H1 (cell line): ENCODE measurements at regions not wholly inside any gene's neighbourhood (a gene's known extent, or its start where the extent isn't known, plus 50 kb on each side); places are given as distances from the start of the nearest gene placed in this dataset.

Experiments
- CTCF ChIA-PET: fragments of 300-600 bp; sonication (Branson Sonifier 250); formaldehyde crosslinking; loops from one replicate; lab custom pipeline; 2021; ENCODE audit not compliant: partially characterized antibody; lab: Charles Lee
- POLR2A ChIA-PET: fragments of 300-600 bp; sonication (Branson Sonifier 250); formaldehyde crosslinking; loops from one replicate; lab custom pipeline; 2021; ENCODE audit warnings: inconsistent platforms; ENCODE audit not compliant: partially characterized antibody; lab: Charles Lee
- DNase-seq, 2 experiments: peaks; one replicate each; pipeline versions ENCODE4 v3.0.0 to v3.0.0-alpha.2; 2010 to 2022; ENCODE audit warnings: low spot score in 2 of 2, low read depth in 1 of 2, mixed read lengths in 1 of 2
- FAIRE-seq: peaks from 2 replicates; lab custom pipeline; 2011; peaks lifted over from hg19 to GRCh38; lab: Jason Lieb, UNC
- H2AFZ ChIP-seq: 2 replicates; pipeline ENCODE4 v1.8.1; 2012; ENCODE audit warnings: low read length, inconsistent platforms
- H2AK5ac ChIP-seq: 2 replicates; pipeline ENCODE4 v1.6.1; 2013; ENCODE audit warnings: low read depth, low read length
- H2BK120ac ChIP-seq: replicated peaks from 2 replicates; pipeline ENCODE3; 2013; ENCODE audit warnings: low read depth, low read length, inconsistent platforms
- H2BK12ac ChIP-seq: 2 replicates; pipeline ENCODE4 v1.6.1; 2013; ENCODE audit warnings: low read depth, low read length
- H2BK15ac ChIP-seq: 2 replicates; pipeline ENCODE4 v1.6.1; 2013; ENCODE audit warnings: low read length
- H2BK20ac ChIP-seq: 2 replicates; pipeline ENCODE4 v1.6.1; 2013; ENCODE audit warnings: low read length
- H2BK5ac ChIP-seq: 2 replicates; pipeline ENCODE4 v1.6.1; 2013; ENCODE audit warnings: low read depth, low read length
- H3K14ac ChIP-seq: 2 replicates; pipeline ENCODE4 v1.6.1; 2013; ENCODE audit warnings: inconsistent platforms; ENCODE audit not compliant: insufficient read length
- H3K18ac ChIP-seq: 2 replicates; pipeline ENCODE4 v1.6.1; 2013; ENCODE audit warnings: low read length; ENCODE audit errors: extremely low read depth
- H3K23ac ChIP-seq: 2 replicates; pipeline ENCODE4 v1.6.1; 2013; ENCODE audit warnings: inconsistent platforms; ENCODE audit not compliant: insufficient read length
- H3K23me2 ChIP-seq: 2 replicates; pipeline ENCODE4 v1.6.1; 2013; ENCODE audit warnings: low read depth, low read length
- H3K27ac ChIP-seq: 2 replicates; pipeline ENCODE4 v1.6.1; 2011; ENCODE audit warnings: low read depth, low read length, inconsistent platforms
- H3K27me3 ChIP-seq, 4 experiments: replicated peaks in 1 of 4; 1 replicate in 1 of 4; 2 replicates in 3 of 4; pipeline versions ENCODE4 v1.6.1 to v1.8.1; 2011 to 2013; ENCODE audit warnings: low read length in 3 of 4, mild to moderate bottlenecking in 3 of 4, inconsistent platforms in 2 of 4, mixed read lengths in 2 of 4, moderate library complexity in 1 of 4; ENCODE audit not compliant: control insufficient read depth in 3 of 4, insufficient read depth in 3 of 4; ENCODE audit errors: extremely low read depth in 1 of 4
- H3K36me3 ChIP-seq, 4 experiments: 2 replicates each; pipeline versions ENCODE4 v1.6.1 to v1.8.1; 2011 to 2013; ENCODE audit warnings: mild to moderate bottlenecking in 4 of 4, low read length in 3 of 4, moderate library complexity in 2 of 4, control low read depth in 1 of 4, inconsistent platforms in 1 of 4; ENCODE audit not compliant: insufficient read depth in 4 of 4, control insufficient read depth in 2 of 4
- H3K4ac ChIP-seq: replicated peaks from 2 replicates; pipeline ENCODE3; 2013; ENCODE audit warnings: low read length, low read depth, mixed read lengths, inconsistent platforms; ENCODE audit not compliant: insufficient read length
- H3K4me1 ChIP-seq, 4 experiments: replicated peaks in 1 of 4; 1 replicate in 1 of 4; 2 replicates in 3 of 4; pipeline versions ENCODE4 v1.6.1 to v1.8.1; 2011 to 2013; ENCODE audit warnings: low read length in 3 of 4, inconsistent platforms in 2 of 4, mixed read lengths in 1 of 4; ENCODE audit not compliant: insufficient read depth in 4 of 4, control insufficient read depth in 3 of 4
- H3K4me2 ChIP-seq, 2 experiments: 2 replicates each; pipeline versions ENCODE4 v1.6.1 to v1.8.1; 2011 to 2013; ENCODE audit warnings: low read depth in 2 of 2, low read length in 2 of 2, control low read depth in 1 of 2, inconsistent platforms in 1 of 2, mild to moderate bottlenecking in 1 of 2; ENCODE audit not compliant: insufficient read depth in 1 of 2
- H3K4me3 ChIP-seq, 4 experiments: fragments of 200-600, 300-600 bp in 1 of 4; sonication (generic), shearing (Covaris generic), sonication (Bioruptor Twin) in 1 of 4; 2 replicates each; pipeline versions ENCODE4 v1.5.1 to v1.8.1; 2011 to 2016; ENCODE audit warnings: low read length in 4 of 4, low read depth in 3 of 4, control low read depth in 2 of 4, inconsistent platforms in 2 of 4, mild to moderate bottlenecking in 2 of 4, mixed read lengths in 1 of 4, moderate library complexity in 1 of 4; ENCODE audit not compliant: insufficient read depth in 2 of 4; ENCODE audit errors: extremely low read depth in 1 of 4
- H3K56ac ChIP-seq: replicated peaks from 2 replicates; pipeline ENCODE3; 2013; ENCODE audit warnings: low read depth, mild to moderate bottlenecking, mixed read lengths, low read length, inconsistent platforms; ENCODE audit not compliant: insufficient read length
- H3K79me1 ChIP-seq: 2 replicates; pipeline ENCODE4 v1.6.1; 2013; ENCODE audit warnings: low read depth, low read length, control low read depth
- H3K79me2 ChIP-seq, 2 experiments: 2 replicates each; pipeline versions ENCODE4 v1.6.1 to v1.8.1; 2012 to 2013; ENCODE audit warnings: low read length in 2 of 2, mild to moderate bottlenecking in 2 of 2, inconsistent platforms in 1 of 2; ENCODE audit not compliant: insufficient read depth in 2 of 2, control insufficient read depth in 1 of 2
- H3K9ac ChIP-seq, 4 experiments: replicated peaks in 1 of 4; 1 replicate in 1 of 4; 2 replicates in 3 of 4; pipeline versions ENCODE4 v1.6.1 to v1.8.1; 2011 to 2013; ENCODE audit warnings: low read depth in 3 of 4, low read length in 3 of 4, control low read depth in 2 of 4, mild to moderate bottlenecking in 2 of 4, moderate library complexity in 2 of 4, inconsistent platforms in 1 of 4; ENCODE audit errors: extremely low read depth in 1 of 4
- H3K9me3 ChIP-seq, 2 experiments: 2 replicates each; pipeline versions ENCODE4 v1.6.1 to v1.8.1; 2012 to 2013; ENCODE audit warnings: mild to moderate bottlenecking in 2 of 2, moderate library complexity in 2 of 2, control low read depth in 1 of 2, inconsistent platforms in 1 of 2, low read depth in 1 of 2, low read length in 1 of 2, mixed read lengths in 1 of 2; ENCODE audit not compliant: insufficient read depth in 2 of 2
- H4K20me1 ChIP-seq, 2 experiments: replicated peaks in 1 of 2; 2 replicates each; pipeline versions ENCODE3 to v1.8.1; 2011 to 2013; ENCODE audit warnings: inconsistent platforms in 2 of 2, low read length in 2 of 2, mild to moderate bottlenecking in 1 of 2; ENCODE audit not compliant: insufficient read depth in 2 of 2, control insufficient read depth in 1 of 2
- H4K5ac ChIP-seq: 2 replicates; pipeline ENCODE4 v1.6.1; 2013; ENCODE audit warnings: low read length, low read depth, mixed read lengths, inconsistent platforms; ENCODE audit not compliant: insufficient read length
- H4K8ac ChIP-seq: 2 replicates; pipeline ENCODE4 v1.8.0; 2013; ENCODE audit warnings: mild to moderate bottlenecking, moderate library complexity, low read length, inconsistent platforms; ENCODE audit not compliant: insufficient read depth; ENCODE audit errors: extremely low read depth
- H4K91ac ChIP-seq: replicated peaks from 2 replicates; pipeline ENCODE3; 2013; ENCODE audit warnings: low read length, mixed read lengths, inconsistent platforms; ENCODE audit not compliant: insufficient read length
- CBX5 ChIP-seq: fragments of 300-800, 300-1000 bp; sonication (generic); IDR thresholded peaks from 2 replicates; pipeline ENCODE4 v1.7.1; 2016; ENCODE audit warnings: antibody characterized with exemption, low read length, low read depth
- E2F6 ChIP-seq: IDR thresholded peaks from 2 replicates; pipeline ENCODE4 v1.6.1; 2012; ENCODE audit warnings: inconsistent platforms
- JUN ChIP-seq: IDR thresholded peaks from 2 replicates; pipeline ENCODE4 v1.6.1; 2011; ENCODE audit warnings: low read depth, mild to moderate bottlenecking, improper control_type of control experiment, low read length
- JUND ChIP-seq: IDR thresholded peaks from 2 replicates; pipeline ENCODE4 v1.6.1; 2011; ENCODE audit warnings: mild to moderate bottlenecking, improper control_type of control experiment, low read length
- KDM1A ChIP-seq: fragments of 200-600, 300-600 bp; sonication (generic); IDR thresholded peaks from 2 replicates; pipeline ENCODE4 v1.7.1; 2016; ENCODE audit warnings: mild to moderate bottlenecking, low read length, borderline replicate concordance
- NRF1 ChIP-seq: IDR thresholded peaks from 2 replicates; pipeline ENCODE4 v1.6.1; 2011; ENCODE audit warnings: mild to moderate bottlenecking, low read depth, low read length, improper control_type of control experiment
- SRF ChIP-seq: IDR thresholded peaks from 2 replicates; pipeline ENCODE4 v1.6.1; 2011; ENCODE audit warnings: mild to moderate bottlenecking, low read depth, low read length, moderate library complexity
- WGBS, 2 experiments: shearing (Covaris generic) in 1 of 2; methylation state at CpG; one replicate each; pipeline versions ENCODE4 v1.1.6 to v1.1.7; 2013 to 2015; ENCODE audit warnings: low lambda C conversion rate in 2 of 2, mixed read lengths in 2 of 2, inconsistent platforms in 1 of 2, low coverage in 1 of 2, missing lambda C conversion rate in 1 of 2; ENCODE audit not compliant: insufficient replicate concordance in 2 of 2, insufficient coverage in 1 of 2, insufficient read length in 1 of 2; ENCODE audit errors: extremely low coverage in 1 of 2, missing lambda C conversion rate in 1 of 2; 5-methylcytosine and 5-hydroxymethylcytosine counted together

- Histone ChIP-seq H3K14ac (no peak overlapping the region), H4K20me1 (no peaks in the 10 kb centered on the region), H2AFZ (no peak overlapping the region), H3K79me2 (no peaks in the 10 kb centered on the region), H2BK20ac (no peak overlapping the region), H2BK12ac (no peak overlapping the region), H3K9me3 (0 out of 4 replicates have a peak, but pooled peaks cover 0 to under 1% of the 10 kb centered on the region in 2 experiments), H2AK5ac (no peak overlapping the region), H3K23me2 (no peaks in the 10 kb centered on the region), H4K8ac (no peak overlapping the region), H3K27ac (no peak overlapping the region), H4K5ac (no peak overlapping the region), H3K18ac (no peak overlapping the region), H2BK5ac (no peak overlapping the region), H3K4ac (no peak overlapping the region), H2BK15ac (no peak overlapping the region), H2BK120ac (no peak overlapping the region), H3K23ac (no peak overlapping the region), H3K56ac (no peak overlapping the region), H3K79me1 (no peaks in the 10 kb centered on the region), H4K91ac (no peak overlapping the region), H3K27me3 (peaks cover 0 to 2% (median 0%) of the 10 kb centered on the region in 4 experiments; a peak in 3 of 7 replicates), H3K36me3 (no peaks in the 10 kb centered on the region), H3K4me3 (no peak overlapping the region), H3K9ac (no peak overlapping the region), H3K4me1 (peaks cover 0 to 11% (median 3%) of the 10 kb centered on the region in 4 experiments; a peak in 2 of 7 replicates), H3K4me2 (no peak overlapping the region)
- POLR2A ChIA-PET = interaction anchor here (0.9 kb wide), 1 partner anchor 17 kb away, joined by 3 read pairs; no protein-coding TSS in a partner anchor
- WGBS, 2 experiments = 91% methylated on average over 3 of the region's 3 CpGs; no CpG with 5 or more reads in 1 of the 2 experiments
- FAIRE-seq (no peak), DNase-seq (no peak)
- CTCF ChIA-PET = no interaction called here
- no peak for TF ChIP-seq E2F6
- TF ChIP-seq KDM1A = no peak
- no peak for TF ChIP-seq JUN
- TF ChIP-seq CBX5 = no peak
- no peak for TF ChIP-seq NRF1
- no peak for TF ChIP-seq JUND
- TF ChIP-seq SRF = no peak
Measured at GRCh38 chr13:70390968-70391367, 282.7 kb upstream of the KLHL1 start.
